ENCODE measurements at regions not wholly inside any gene's neighbourhood (a gene's known extent, or its start where the extent isn't known, plus 50 kb on each side); places are given as distances from the start of the nearest gene placed in this dataset.

DNA sequence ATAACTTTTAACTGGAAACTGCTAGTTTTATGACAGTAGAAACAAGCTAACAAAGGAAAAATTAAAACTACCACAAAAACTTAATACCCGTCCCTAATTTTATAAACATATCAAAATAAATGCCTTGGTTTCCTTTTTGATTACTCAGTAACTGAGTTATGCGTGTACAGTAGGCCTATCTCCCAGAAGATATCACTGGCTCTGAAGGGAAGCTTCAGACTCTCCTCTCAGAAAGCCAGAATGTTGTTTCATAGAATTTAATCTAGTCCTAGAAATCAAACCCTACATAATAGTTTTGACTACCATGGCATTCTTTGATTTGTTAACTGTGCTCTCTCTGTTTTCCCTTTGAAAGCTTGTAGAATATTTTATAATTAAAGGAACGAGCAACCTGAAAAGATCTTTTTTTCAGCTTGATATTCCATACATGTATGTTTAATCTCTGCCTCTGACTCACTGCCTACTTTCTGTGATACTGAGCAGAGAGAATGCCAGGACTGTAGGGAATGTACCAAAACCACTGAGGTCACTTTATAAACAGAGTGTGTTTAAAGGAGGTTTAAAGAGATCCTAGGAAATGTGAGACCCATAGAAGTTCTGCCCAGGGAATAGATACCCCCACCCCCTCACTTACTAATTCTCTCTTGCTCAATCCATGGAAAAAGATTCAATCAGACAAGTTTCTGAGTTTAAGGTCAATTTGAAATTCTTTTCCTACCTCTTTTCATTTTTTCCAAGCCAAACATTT lies 311.5 kb downstream of the HDGFL1 start:
- no peaks in the 10 kb centered on the region for H3K36me3 Mint-ChIP-seq (ENCODE audit: unreplicated experiment)
- no peaks in the 10 kb centered on the region for H3K27me3 Mint-ChIP-seq (ENCODE audit: unreplicated experiment)
- no peak overlapping the region for H3K27ac Mint-ChIP-seq (ENCODE audit: unreplicated experiment)
- TF ChIP-seq, protein P1, sequence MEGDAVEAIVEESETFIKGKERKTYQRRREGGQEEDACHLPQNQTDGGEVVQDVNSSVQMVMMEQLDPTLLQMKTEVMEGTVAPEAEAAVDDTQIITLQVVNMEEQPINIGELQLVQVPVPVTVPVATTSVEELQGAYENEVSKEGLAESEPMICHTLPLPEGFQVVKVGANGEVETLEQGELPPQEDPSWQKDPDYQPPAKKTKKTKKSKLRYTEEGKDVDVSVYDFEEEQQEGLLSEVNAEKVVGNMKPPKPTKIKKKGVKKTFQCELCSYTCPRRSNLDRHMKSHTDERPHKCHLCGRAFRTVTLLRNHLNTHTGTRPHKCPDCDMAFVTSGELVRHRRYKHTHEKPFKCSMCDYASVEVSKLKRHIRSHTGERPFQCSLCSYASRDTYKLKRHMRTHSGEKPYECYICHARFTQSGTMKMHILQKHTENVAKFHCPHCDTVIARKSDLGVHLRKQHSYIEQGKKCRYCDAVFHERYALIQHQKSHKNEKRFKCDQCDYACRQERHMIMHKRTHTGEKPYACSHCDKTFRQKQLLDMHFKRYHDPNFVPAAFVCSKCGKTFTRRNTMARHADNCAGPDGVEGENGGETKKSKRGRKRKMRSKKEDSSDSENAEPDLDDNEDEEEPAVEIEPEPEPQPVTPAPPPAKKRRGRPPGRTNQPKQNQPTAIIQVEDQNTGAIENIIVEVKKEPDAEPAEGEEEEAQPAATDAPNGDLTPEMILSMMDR (IDR thresholded peaks at IDR 0.05; ENCODE audit: partially characterized antibody, unreplicated experiment): no peak
- peaks cover 1% of the 10 kb centered on the region for H3K9me3 Mint-ChIP-seq (ENCODE audit: unreplicated experiment)
- H3K4me3 Mint-ChIP-seq (ENCODE audit: unreplicated experiment): no peak overlapping the region
- peaks cover 2% of the 10 kb centered on the region for H3K4me1 Mint-ChIP-seq (ENCODE audit: low read depth, unreplicated experiment)
- DNase-seq: no peak

DNA sequence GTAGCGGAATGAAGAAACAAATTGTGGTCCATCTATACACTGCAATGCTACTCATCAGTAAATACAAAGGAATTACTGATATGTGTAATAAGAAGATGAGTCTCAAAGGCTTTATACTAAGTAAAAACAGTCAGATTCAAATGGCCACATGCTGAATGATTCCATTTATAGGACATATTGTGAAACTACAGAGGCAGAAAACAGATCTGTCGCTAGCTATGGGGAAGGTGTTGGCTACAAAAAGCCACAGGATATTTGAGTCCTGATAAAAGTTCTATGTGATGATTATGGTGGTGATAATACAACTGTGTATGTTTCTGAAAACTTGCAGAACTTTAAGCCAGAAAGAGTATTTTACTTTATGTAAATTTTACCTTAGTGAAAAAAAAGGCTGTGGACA lies 313.2 kb downstream of the HDGFL1 start:
- H3K4me1 Mint-ChIP-seq (ENCODE audit: low read depth, unreplicated experiment): peaks cover 2% of the 10 kb centered on the region
- no peaks in the 10 kb centered on the region for H3K36me3 Mint-ChIP-seq (ENCODE audit: unreplicated experiment)
- no peaks in the 10 kb centered on the region for H3K27me3 Mint-ChIP-seq (ENCODE audit: unreplicated experiment)
- H3K9me3 Mint-ChIP-seq (ENCODE audit: unreplicated experiment): no peaks in the 10 kb centered on the region
- no peak for DNase-seq
- no peak overlapping the region for H3K27ac Mint-ChIP-seq (ENCODE audit: unreplicated experiment)
- TF ChIP-seq, protein P1 (IDR thresholded peaks at IDR 0.05; ENCODE audit: partially characterized antibody, unreplicated experiment): no peak
- no peak overlapping the region for H3K4me3 Mint-ChIP-seq (ENCODE audit: unreplicated experiment)

DNA sequence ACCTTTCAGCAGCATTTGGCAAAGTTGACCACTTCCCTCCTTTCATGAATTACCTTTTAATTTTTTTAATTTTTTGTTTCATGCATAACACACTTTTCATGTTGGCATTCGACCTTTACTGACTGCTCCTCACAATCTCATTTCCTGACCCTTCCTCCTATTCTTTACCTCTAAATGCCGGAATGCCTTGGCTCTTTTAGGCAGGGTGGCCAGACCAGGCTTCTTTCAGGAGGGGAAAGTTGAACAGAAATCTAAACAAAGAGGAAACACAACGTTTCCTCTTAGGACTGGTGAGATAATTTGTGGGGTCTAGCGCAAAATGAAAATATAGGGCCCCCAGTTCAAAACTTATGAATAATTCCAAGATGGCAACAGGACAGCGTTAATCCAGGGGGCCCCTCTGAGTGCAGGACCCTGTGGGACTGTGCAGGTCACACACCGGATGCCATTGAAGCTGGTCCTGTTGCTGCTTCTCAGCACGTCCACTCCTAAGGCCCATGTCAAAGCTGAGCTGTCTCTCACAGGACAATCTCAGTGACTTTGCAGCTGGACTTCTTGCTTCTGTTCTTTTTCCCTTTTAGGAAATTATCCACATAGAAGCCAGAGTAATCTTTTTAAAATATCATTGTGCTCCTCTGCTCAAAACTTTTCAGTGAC lies 313.8 kb downstream of the HDGFL1 start:
- TF ChIP-seq, protein P1 (IDR thresholded peaks at IDR 0.05; ENCODE audit: partially characterized antibody, unreplicated experiment): no peak
- no peak overlapping the region for H3K4me3 Mint-ChIP-seq (ENCODE audit: unreplicated experiment)
- H3K4me1 Mint-ChIP-seq (ENCODE audit: low read depth, unreplicated experiment): no peaks in the 10 kb centered on the region
- H3K27ac Mint-ChIP-seq (ENCODE audit: unreplicated experiment): no peak overlapping the region
- no peaks in the 10 kb centered on the region for H3K36me3 Mint-ChIP-seq (ENCODE audit: unreplicated experiment)
- DNase-seq: no peak
- no peaks in the 10 kb centered on the region for H3K9me3 Mint-ChIP-seq (ENCODE audit: unreplicated experiment)
- no peaks in the 10 kb centered on the region for H3K27me3 Mint-ChIP-seq (ENCODE audit: unreplicated experiment)

DNA sequence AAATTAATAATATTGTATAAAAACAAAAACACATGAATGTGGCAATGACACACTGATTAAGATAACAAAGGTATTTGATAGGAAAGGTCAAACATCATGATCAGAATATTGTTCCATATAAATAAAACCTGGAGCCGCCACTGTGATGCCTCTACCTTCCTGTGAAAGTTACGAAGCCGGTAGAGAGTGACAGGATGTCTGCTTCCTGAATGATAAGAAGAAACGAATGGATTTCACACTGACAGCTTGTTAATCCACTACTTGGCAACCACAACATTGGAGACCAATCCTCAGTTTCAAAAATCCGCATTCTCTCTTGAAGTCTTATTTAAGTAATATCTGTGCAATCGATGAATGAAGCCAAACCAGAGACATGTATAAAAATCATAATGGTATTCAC lies 315.1 kb downstream of the HDGFL1 start:
- Mint-ChIP-seq H3K27me3 (ENCODE audit: unreplicated experiment) (no peaks in the 10 kb centered on the region), H3K4me1 (ENCODE audit: low read depth, unreplicated experiment) (no peaks in the 10 kb centered on the region), H3K36me3 (ENCODE audit: unreplicated experiment) (no peaks in the 10 kb centered on the region), H3K27ac (ENCODE audit: unreplicated experiment) (no peak overlapping the region), H3K9me3 (ENCODE audit: unreplicated experiment) (no peaks in the 10 kb centered on the region), H3K4me3 (ENCODE audit: unreplicated experiment) (no peak overlapping the region)
- TF ChIP-seq, protein P1 (IDR thresholded peaks at IDR 0.05; ENCODE audit: partially characterized antibody, unreplicated experiment): no peak
- DNase-seq: no peak
